Thoracic aorta (tissue), 2 donors: ENCODE measurements at regions not wholly inside any gene's neighbourhood (a gene's known extent, or its start where the extent isn't known, plus 50 kb on each side); places are given as distances from the start of the nearest gene placed in this dataset.

Experiments used
- ATAC-seq: fragments of 150-250 bp; one replicate; pipeline ENCODE4 v1.8.0; 2017; ENCODE audit warnings: low read depth; ENCODE audit not compliant: insufficient number of reproducible peaks, low FRiP score
- DNase-seq: peaks from one replicate; pipeline ENCODE4 v3.0.0-alpha.2; 2020; ENCODE audit warnings: low spot score
- H3K27ac ChIP-seq, 2 donors: fragments of 200-600 bp; sonication (generic); 1 replicate in 1 of 2; 2 replicates in 1 of 2; pipeline ENCODE4 v1.5.1; 2016; ENCODE audit warnings: mild to moderate bottlenecking in 2 of 2, moderate library complexity in 2 of 2
- H3K27me3 ChIP-seq: fragments of 200-600 bp; sonication (generic); replicated peaks from 2 replicates; pipeline ENCODE4 v1.6.0; 2016; ENCODE audit warnings: mild to moderate bottlenecking; ENCODE audit not compliant: insufficient read depth
- H3K36me3 ChIP-seq: fragments of 200-600 bp; sonication (generic); one replicate; pipeline ENCODE4 v1.5.1; 2016
- H3K4me1 ChIP-seq, 2 donors: fragments of 200-600 bp; sonication (generic); 1 replicate in 1 of 2; 2 replicates in 1 of 2; pipeline versions ENCODE4 v1.5.1 to v1.6.0; 2016; ENCODE audit warnings: low read depth in 2 of 2, mild to moderate bottlenecking in 1 of 2; ENCODE audit not compliant: control insufficient read depth in 1 of 2
- H3K4me3 ChIP-seq: fragments of 200-600 bp; sonication (generic); 2 replicates; pipeline ENCODE4 v1.5.1; 2016; ENCODE audit warnings: mild to moderate bottlenecking
- H3K9me3 ChIP-seq: fragments of 200-600 bp; sonication (generic); 2 replicates; pipeline ENCODE4 v1.5.1; 2016
- CTCF ChIP-seq: fragments of 200-600 bp; sonication (generic); IDR thresholded peaks from one replicate; pipeline ENCODE4 v1.5.1; 2019; ENCODE audit warnings: antibody characterized with exemption

GRCh38 chr7:155363852-155364600 lies 66.3 kb downstream of the INSIG1 start:
- ATAC-seq (no peak), DNase-seq (no peak)
- TF ChIP-seq CTCF: no peak
- Histone ChIP-seq H3K27ac (no peak overlapping the region), H3K4me3 (no peak overlapping the region), H3K9me3 (no peaks in the 10 kb centered on the region), H3K27me3 (no peaks in the 10 kb centered on the region), H3K36me3 (no peaks in the 10 kb centered on the region), H3K4me1 (no peaks in the 10 kb centered on the region)

- Histone ChIP-seq H3K4me3 (no peak overlapping the region), H3K4me1 (no peaks in the 10 kb centered on the region), H3K27ac (no peak overlapping the region), H3K9me3 (no peaks in the 10 kb centered on the region), H3K27me3 (no peaks in the 10 kb centered on the region), H3K36me3 (no peaks in the 10 kb centered on the region)
- no peak for DNase-seq
- no peak for ATAC-seq
- TF ChIP-seq CTCF: no peak
Observed at GRCh38 chr7:155365146-155365874, 67.6 kb downstream of the INSIG1 start.

- TF ChIP-seq CTCF: no peak
- H3K27ac ChIP-seq: no peak overlapping the region
- no peaks in the 10 kb centered on the region for H3K9me3 ChIP-seq
- no peak for ATAC-seq
- no peak overlapping the region for H3K4me3 ChIP-seq
- no peaks in the 10 kb centered on the region for H3K36me3 ChIP-seq
- H3K27me3 ChIP-seq: peaks cover 16% of the 10 kb centered on the region
- DNase-seq: no peak
- peaks cover 9 to 23% of the 10 kb centered on the region in 2 donors for H3K4me1 ChIP-seq
Observed at GRCh38 chr7:155368894-155369600, 71.4 kb downstream of the INSIG1 start.

- no peaks in the 10 kb centered on the region for H3K9me3 ChIP-seq
- H3K27me3 ChIP-seq: peaks cover 16% of the 10 kb centered on the region
- H3K36me3 ChIP-seq: no peaks in the 10 kb centered on the region
- H3K4me1 ChIP-seq: peaks cover 17 to 31% of the 10 kb centered on the region in 2 donors
- DNase-seq (no peak), ATAC-seq (no peak)
- TF ChIP-seq CTCF: no peak
- no peak overlapping the region for H3K27ac ChIP-seq
- no peak overlapping the region for H3K4me3 ChIP-seq
Observed at GRCh38 chr7:155369766-155370165, 72.1 kb downstream of the INSIG1 start.

- peaks cover 24% of the 10 kb centered on the region for H3K27me3 ChIP-seq
- ATAC-seq: no peak
- no peak for TF ChIP-seq CTCF
Observed at GRCh38 chr7:155371331-155371883, 73.7 kb downstream of the INSIG1 start.

More at GRCh38 chr7:155371331-155371883, 73.7 kb downstream of the INSIG1 start:
- Histone ChIP-seq H3K4me3 (no peak overlapping the region), H3K36me3 (no peaks in the 10 kb centered on the region), H3K4me1 (peaks cover 20 to 37% of the 10 kb centered on the region in 2 donors), H3K27ac (no peak overlapping the region), H3K9me3 (no peaks in the 10 kb centered on the region)
- no peak for DNase-seq
